K562 (cell line): ENCODE measurements at regions not wholly inside any gene's neighbourhood (a gene's known extent, or its start where the extent isn't known, plus 50 kb on each side); places are given as distances from the start of the nearest gene placed in this dataset.
"Not testable (repeated sequence)": the region's sequence is repeated elsewhere in the genome, so short reads cannot be mapped to it uniquely, and the experiment has no call there.

Experiments
- ATAC-seq: fragments of 200-7000 bp; cut with Tn5 transposase; 3 replicates; pipeline ENCODE4 v1.9.1; 2020; ENCODE audit warnings: moderate library complexity
- BruUV-seq: library from RNA; stranded (reverse); fragments of 400-500 nt; replicated peaks from 2 replicates; lab custom pipeline; 2021; lab: Mats Ljungman, UMichigan
- CTCF ChIA-PET: fragments of 300-600 bp; formaldehyde crosslinking; extraction: SDS; loops from one replicate; lab custom pipeline; 2021; ENCODE audit warnings: low intra/inter-chr PET ratio; lab: Yijun Ruan, JAX
- POLR2A ChIA-PET: fragments of 300-600, 350-650 bp; sonication (Branson Sonifier 250); formaldehyde crosslinking; extraction: SDS; loops from one replicate; lab custom pipeline; 2021; ENCODE audit warnings: antibody characterized with exemption, inconsistent platforms; lab: Yijun Ruan, JAX
- DNase-seq, 4 experiments: peaks; one replicate each; pipeline versions ENCODE4 v3.0.0 to v3.0.0-alpha.2; 2011 to 2018; ENCODE audit warnings: low spot score in 3 of 4, mixed read lengths in 3 of 4; ENCODE audit errors: extremely low read depth in 1 of 4
- FAIRE-seq: peaks from 2 replicates; lab custom pipeline; 2011; peaks lifted over from hg19 to GRCh38; lab: Jason Lieb, UNC
- H2AFZ ChIP-seq: 2 replicates; pipeline ENCODE4 v1.6.0; 2011; ENCODE audit warnings: low read depth, low read length, control low read depth, inconsistent platforms
- H3K27ac ChIP-seq: fragments of 200-600 bp; 3 replicates; pipeline ENCODE4 v1.8.0; 2011; ENCODE audit warnings: low read depth, mild to moderate bottlenecking, control low read depth, inconsistent platforms, low read length, moderate library complexity, mixed read lengths; ENCODE audit errors: extremely low read depth
- H3K27me3 ChIP-seq, 2 experiments: fragments of 300-600 bp in 1 of 2; 2 replicates in 1 of 2; 3 replicates in 1 of 2; pipeline versions ENCODE4 v1.6.0 to v1.8.0; 2011; ENCODE audit warnings: inconsistent platforms in 2 of 2, low read length in 2 of 2, mild to moderate bottlenecking in 1 of 2, mixed read lengths in 1 of 2, moderate library complexity in 1 of 2; ENCODE audit not compliant: control insufficient read depth in 2 of 2, insufficient read depth in 2 of 2
- H3K36me3 ChIP-seq: fragments of 300-600 bp; 3 replicates; pipeline ENCODE4 v1.8.0; 2011; ENCODE audit warnings: mild to moderate bottlenecking, low read length, inconsistent platforms; ENCODE audit not compliant: control insufficient read depth, insufficient read depth
- H3K4me1 ChIP-seq, 2 experiments: fragments of 200-600 bp in 1 of 2; replicated peaks in 1 of 2; 2 replicates in 1 of 2; 3 replicates in 1 of 2; pipeline versions ENCODE4 v1.5.1 to v1.8.0; 2011; ENCODE audit warnings: inconsistent platforms in 2 of 2, low read length in 2 of 2, mild to moderate bottlenecking in 1 of 2, mixed read lengths in 1 of 2, moderate library complexity in 1 of 2; ENCODE audit not compliant: control insufficient read depth in 2 of 2, insufficient read depth in 2 of 2
- H3K4me2 ChIP-seq: 2 replicates; pipeline ENCODE4 v1.6.1; 2011; ENCODE audit warnings: low read length, control low read depth, inconsistent platforms, mixed read lengths; ENCODE audit not compliant: insufficient read depth
- H3K4me3 ChIP-seq: fragments of 200-600 bp; sonication (generic), shearing (Covaris generic); 2 replicates; pipeline ENCODE4 v1.5.1; 2016; ENCODE audit warnings: control low read depth, inconsistent platforms
- H3K79me2 ChIP-seq: fragments of 200-600 bp; 3 replicates; pipeline ENCODE4 v1.8.0; 2011; ENCODE audit warnings: low read length, inconsistent platforms; ENCODE audit not compliant: control insufficient read depth, insufficient read depth
- H3K9ac ChIP-seq, 2 experiments: 2 replicates each; pipeline versions ENCODE4 v1.6.0 to v1.6.1; 2011; ENCODE audit warnings: low read depth in 2 of 2, low read length in 2 of 2, control low read depth in 1 of 2, inconsistent platforms in 1 of 2, mild to moderate bottlenecking in 1 of 2, mixed read lengths in 1 of 2; ENCODE audit not compliant: insufficient read depth in 1 of 2
- H3K9me1 ChIP-seq: one replicate; pipeline ENCODE4 v1.6.0; 2011; ENCODE audit warnings: inconsistent platforms, mild to moderate bottlenecking, low read length, moderate library complexity; ENCODE audit not compliant: control insufficient read depth, insufficient read depth
- H3K9me3 ChIP-seq: replicated peaks from 2 replicates; pipeline ENCODE4 v1.5.1; 2011; ENCODE audit warnings: low read depth, low read length, inconsistent platforms; ENCODE audit not compliant: control insufficient read depth, insufficient read depth
- H4K20me1 ChIP-seq: replicated peaks from 2 replicates; pipeline ENCODE4 v1.6.1; 2011; ENCODE audit warnings: low read length, inconsistent platforms, mixed read lengths; ENCODE audit not compliant: control insufficient read depth, insufficient read depth
- WGBS: fragments of 100-300 bp; shearing (Covaris generic); methylation state at CpG from one replicate; pipeline ENCODE4 v1.1.6; 2016; ENCODE audit warnings: low coverage, mixed read lengths; ENCODE audit not compliant: insufficient coverage; ENCODE audit errors: missing lambda C conversion rate; 5-methylcytosine and 5-hydroxymethylcytosine counted together
- in situ Hi-C: fragments of 300-500 bp; cut with MboI; formaldehyde crosslinking; loops from 4 replicates; pipeline ENCODE4 v1.15.0; 2018; ENCODE audit warnings: inconsistent platforms, mixed read lengths
- intact Hi-C: fragments of 100-400 bp; cut with micrococcal nuclease; formaldehyde crosslinking; loops from 2 replicates; pipeline ENCODE4 v1.14.2; 2022

- ATAC-seq, H3K4me3 ChIP-seq, intact Hi-C loops, H3K9ac ChIP-seq, CTCF ChIA-PET, H3K79me2 ChIP-seq, BruUV-seq, H3K36me3 ChIP-seq, FAIRE-seq, H3K4me2 ChIP-seq, POLR2A ChIA-PET, DNase-seq, H2AFZ ChIP-seq, H3K27me3 ChIP-seq, H3K9me1 ChIP-seq, H3K27ac ChIP-seq, H3K4me1 ChIP-seq, in situ Hi-C loops, H4K20me1 ChIP-seq, H3K9me3 ChIP-seq: not testable (repeated sequence)
Measured at GRCh38 chr2:87619121-87619520, 128.8 kb upstream of the PLGLB2 start.

- FAIRE-seq, H3K4me2 ChIP-seq, H3K4me1 ChIP-seq: not testable (repeated sequence)
Measured at GRCh38 chr2:87621139-87621538, 126.7 kb upstream of the PLGLB2 start.

GRCh38 chr2:87622720-87623119 is 125.2 kb upstream of the PLGLB2 start:
- no CpG with 5 or more reads among the region's 4 CpGs for WGBS
- FAIRE-seq, BruUV-seq, H3K9me3 ChIP-seq, H3K79me2 ChIP-seq, H3K27ac ChIP-seq, H3K4me3 ChIP-seq, H3K9ac ChIP-seq, H3K4me1 ChIP-seq, POLR2A ChIA-PET, H2AFZ ChIP-seq, H3K36me3 ChIP-seq, H4K20me1 ChIP-seq, intact Hi-C loops, DNase-seq, CTCF ChIA-PET, H3K9me1 ChIP-seq, H3K4me2 ChIP-seq, ATAC-seq, in situ Hi-C loops, H3K27me3 ChIP-seq: not testable (repeated sequence)

More at GRCh38 chr2:87621139-87621538, 126.7 kb upstream of the PLGLB2 start:
- H3K9me3 ChIP-seq, H2AFZ ChIP-seq, DNase-seq, H3K36me3 ChIP-seq, H3K9me1 ChIP-seq, intact Hi-C loops, H3K4me3 ChIP-seq, POLR2A ChIA-PET, in situ Hi-C loops, H3K9ac ChIP-seq, H3K27ac ChIP-seq, ATAC-seq, H3K27me3 ChIP-seq, CTCF ChIA-PET, BruUV-seq, H3K79me2 ChIP-seq, H4K20me1 ChIP-seq: not testable (repeated sequence)
- no CpG with 5 or more reads among the region's 4 CpGs for WGBS
